ENCODE measurements at regions not wholly inside any gene's neighbourhood (a gene's known extent, or its start where the extent isn't known, plus 50 kb on each side); places are given as distances from the start of the nearest gene placed in this dataset.

- TF ChIP-seq ZNF274 (IDR thresholded peaks at IDR 0.05; ENCODE audit: low read depth, low read length) (no peak), YY1 (IDR thresholded peaks at IDR 0.05; ENCODE audit: insufficient read depth, insufficient read length) (no peak)
Measured at GRCh38 chr15:92779874-92780273, 120.2 kb upstream of the CHD2 start.
